ENCODE measurements at regions not wholly inside any gene's neighbourhood (a gene's known extent, or its start where the extent isn't known, plus 50 kb on each side); places are given as distances from the start of the nearest gene placed in this dataset.

- TF ChIP-seq CTCF (IDR thresholded peaks at IDR 0.05) (no peak), POLR2AphosphoS5 (IDR thresholded peaks at IDR 0.05; ENCODE audit: low read depth, low read length) (no peak), SIN3A (IDR thresholded peaks at IDR 0.05; ENCODE audit: borderline replicate concordance, insufficient read depth, low read depth, low read length) (no peak)
- TF ChIP-seq, protein P1, sequence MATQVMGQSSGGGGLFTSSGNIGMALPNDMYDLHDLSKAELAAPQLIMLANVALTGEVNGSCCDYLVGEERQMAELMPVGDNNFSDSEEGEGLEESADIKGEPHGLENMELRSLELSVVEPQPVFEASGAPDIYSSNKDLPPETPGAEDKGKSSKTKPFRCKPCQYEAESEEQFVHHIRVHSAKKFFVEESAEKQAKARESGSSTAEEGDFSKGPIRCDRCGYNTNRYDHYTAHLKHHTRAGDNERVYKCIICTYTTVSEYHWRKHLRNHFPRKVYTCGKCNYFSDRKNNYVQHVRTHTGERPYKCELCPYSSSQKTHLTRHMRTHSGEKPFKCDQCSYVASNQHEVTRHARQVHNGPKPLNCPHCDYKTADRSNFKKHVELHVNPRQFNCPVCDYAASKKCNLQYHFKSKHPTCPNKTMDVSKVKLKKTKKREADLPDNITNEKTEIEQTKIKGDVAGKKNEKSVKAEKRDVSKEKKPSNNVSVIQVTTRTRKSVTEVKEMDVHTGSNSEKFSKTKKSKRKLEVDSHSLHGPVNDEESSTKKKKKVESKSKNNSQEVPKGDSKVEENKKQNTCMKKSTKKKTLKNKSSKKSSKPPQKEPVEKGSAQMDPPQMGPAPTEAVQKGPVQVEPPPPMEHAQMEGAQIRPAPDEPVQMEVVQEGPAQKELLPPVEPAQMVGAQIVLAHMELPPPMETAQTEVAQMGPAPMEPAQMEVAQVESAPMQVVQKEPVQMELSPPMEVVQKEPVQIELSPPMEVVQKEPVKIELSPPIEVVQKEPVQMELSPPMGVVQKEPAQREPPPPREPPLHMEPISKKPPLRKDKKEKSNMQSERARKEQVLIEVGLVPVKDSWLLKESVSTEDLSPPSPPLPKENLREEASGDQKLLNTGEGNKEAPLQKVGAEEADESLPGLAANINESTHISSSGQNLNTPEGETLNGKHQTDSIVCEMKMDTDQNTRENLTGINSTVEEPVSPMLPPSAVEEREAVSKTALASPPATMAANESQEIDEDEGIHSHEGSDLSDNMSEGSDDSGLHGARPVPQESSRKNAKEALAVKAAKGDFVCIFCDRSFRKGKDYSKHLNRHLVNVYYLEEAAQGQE (IDR thresholded peaks at IDR 0.05; ENCODE audit: insufficient read depth in 1 of 2, low read depth in 2 of 2, low read length in 1 of 2): no peak
Measured at GRCh38 chr7:42351316-42351935, 114.4 kb upstream of the GLI3 start.
